ENCODE measurements at regions not wholly inside any gene's neighbourhood (a gene's known extent, or its start where the extent isn't known, plus 50 kb on each side); places are given as distances from the start of the nearest gene placed in this dataset.

DNA sequence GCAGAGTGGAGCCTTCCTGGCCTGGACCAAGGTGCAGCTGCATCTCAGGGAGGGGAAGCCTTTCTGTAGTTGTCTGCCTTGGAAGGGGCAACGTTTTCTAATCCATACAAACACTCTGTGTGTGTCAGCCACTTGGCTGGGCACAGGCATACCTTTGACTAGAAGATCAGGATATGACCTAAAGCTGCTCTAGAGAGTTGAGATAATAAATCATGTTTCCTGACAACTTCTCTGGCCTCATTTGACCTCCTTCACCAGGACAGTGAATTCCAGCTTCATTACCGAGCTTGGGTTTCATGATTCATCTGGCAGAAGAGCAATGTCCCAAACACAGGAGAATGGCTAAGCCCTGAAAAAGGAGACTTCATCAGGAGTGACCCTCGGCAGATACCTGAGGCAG, 89.6 kb upstream of the KIT start:
- no peak overlapping the region for H3K4me3 ChIP-seq (ENCODE audit: low read depth, low read length)
- DNase-seq (ENCODE audit: low read depth) = peak; percentile 77
- TF ChIP-seq, protein P1, sequence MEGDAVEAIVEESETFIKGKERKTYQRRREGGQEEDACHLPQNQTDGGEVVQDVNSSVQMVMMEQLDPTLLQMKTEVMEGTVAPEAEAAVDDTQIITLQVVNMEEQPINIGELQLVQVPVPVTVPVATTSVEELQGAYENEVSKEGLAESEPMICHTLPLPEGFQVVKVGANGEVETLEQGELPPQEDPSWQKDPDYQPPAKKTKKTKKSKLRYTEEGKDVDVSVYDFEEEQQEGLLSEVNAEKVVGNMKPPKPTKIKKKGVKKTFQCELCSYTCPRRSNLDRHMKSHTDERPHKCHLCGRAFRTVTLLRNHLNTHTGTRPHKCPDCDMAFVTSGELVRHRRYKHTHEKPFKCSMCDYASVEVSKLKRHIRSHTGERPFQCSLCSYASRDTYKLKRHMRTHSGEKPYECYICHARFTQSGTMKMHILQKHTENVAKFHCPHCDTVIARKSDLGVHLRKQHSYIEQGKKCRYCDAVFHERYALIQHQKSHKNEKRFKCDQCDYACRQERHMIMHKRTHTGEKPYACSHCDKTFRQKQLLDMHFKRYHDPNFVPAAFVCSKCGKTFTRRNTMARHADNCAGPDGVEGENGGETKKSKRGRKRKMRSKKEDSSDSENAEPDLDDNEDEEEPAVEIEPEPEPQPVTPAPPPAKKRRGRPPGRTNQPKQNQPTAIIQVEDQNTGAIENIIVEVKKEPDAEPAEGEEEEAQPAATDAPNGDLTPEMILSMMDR (IDR thresholded peaks at IDR 0.05; ENCODE audit: insufficient read depth, low read length) = no peak

DNA sequence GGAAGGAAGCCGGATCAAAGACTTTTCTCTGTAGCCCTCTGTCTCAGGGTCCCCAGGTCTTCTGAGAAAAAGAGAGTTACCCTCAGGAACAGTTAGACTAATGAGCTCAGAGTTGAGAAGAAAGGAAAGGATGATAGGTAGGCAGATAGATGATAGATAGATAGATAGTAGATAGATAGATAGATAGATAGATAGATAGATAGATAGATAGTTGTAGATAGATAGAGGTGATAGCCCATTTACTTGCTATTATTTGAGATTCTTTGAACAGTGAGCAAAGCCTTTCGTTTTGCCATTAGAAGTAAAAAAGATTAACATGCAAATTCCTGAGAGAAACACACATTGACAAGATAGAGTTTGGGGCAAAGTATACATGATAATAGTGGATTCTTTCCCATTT, 86.9 kb upstream of the KIT start:
- no peak for DNase-seq (ENCODE audit: low read depth)
- no peak overlapping the region for H3K4me3 ChIP-seq (ENCODE audit: low read depth, low read length)
- TF ChIP-seq, protein P1 (IDR thresholded peaks at IDR 0.05; ENCODE audit: insufficient read depth, low read length) = no peak

DNA sequence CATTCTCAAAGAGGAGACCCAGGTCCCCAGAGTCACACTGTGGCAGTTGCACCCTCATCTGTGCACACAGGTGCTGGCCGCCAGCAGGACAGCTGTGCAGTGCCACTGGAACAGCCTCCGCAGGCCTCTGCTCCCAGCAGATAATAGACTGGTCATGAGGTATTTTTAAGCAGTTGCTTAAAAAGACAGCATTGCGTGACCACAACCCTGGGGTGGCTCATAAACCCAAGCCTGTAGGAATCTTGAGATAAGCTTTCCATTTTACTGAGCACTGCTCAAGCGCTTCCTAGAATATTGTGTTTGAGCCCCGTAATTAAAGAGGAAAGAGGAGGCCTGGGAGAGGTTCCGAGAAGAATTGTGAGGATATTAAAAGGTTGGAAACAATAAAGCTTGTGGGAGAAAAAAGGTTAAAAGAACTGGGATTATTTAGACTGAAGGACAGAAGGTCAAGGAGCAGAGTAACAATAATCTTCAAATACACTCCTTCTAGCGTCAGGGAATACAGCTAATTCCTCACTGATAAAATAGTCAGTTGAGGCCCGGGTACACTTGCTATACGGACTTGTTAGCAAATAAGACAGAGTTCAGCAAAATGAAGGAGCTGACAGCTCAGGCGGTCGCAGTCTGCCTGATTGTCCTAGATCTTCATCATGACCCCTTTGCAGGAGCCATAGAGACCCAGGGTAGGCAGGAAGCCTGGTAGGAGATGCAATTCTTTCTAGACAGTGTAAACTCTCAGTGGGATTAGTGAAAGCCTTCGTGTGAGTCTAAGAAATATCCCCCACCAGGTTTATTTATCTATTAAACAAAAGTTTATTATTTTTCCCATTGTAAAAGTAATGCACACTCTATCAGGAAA, 86.2 kb upstream of the KIT start:
- TF ChIP-seq, protein P1 (IDR thresholded peaks at IDR 0.05; ENCODE audit: insufficient read depth, low read length) = no peak
- no peak for DNase-seq (ENCODE audit: low read depth)
- H3K4me3 ChIP-seq (ENCODE audit: low read depth, low read length) = no peak overlapping the region

DNA sequence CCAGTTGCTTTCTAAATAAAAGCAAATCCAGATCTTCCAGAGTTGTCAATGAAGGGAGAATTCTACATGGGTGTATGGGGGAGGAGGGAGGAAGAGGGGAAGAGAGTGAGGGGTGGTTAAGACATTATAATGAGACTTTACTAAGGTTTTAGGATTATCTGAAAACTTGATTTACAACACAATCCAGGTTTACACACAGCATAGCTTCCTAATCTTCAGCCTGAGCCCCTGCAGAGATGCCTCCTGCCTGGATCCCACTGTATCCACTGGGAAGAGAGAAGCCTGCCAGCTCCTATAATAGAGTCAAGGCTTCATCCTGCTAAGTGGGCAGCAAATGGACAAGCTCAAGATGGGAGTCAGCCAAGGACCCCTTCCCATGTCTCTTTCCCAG, 85.6 kb upstream of the KIT start:
- no peak for DNase-seq (ENCODE audit: low read depth)
- H3K4me3 ChIP-seq (ENCODE audit: low read depth, low read length) = no peak overlapping the region
- TF ChIP-seq, protein P1 (IDR thresholded peaks at IDR 0.05; ENCODE audit: insufficient read depth, low read length) = no peak

DNA sequence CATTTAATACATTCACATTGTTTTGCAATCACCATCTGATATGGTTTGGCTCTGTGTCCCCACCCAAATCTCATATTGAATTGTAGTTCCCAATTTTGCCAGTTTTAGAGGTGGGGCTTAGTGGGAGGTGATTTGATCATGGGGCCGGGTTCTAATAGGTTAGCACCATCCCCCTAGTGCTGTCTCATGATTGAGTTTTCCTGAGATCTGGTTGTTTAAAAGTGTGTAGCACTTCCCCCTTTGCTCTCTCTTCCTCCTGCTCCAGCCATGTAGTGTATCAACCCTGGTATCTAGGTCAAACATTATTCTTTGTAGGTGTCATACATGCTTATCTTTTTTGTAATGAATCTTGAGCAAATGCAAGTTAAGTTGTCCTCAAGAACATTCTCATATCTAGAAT, 83.3 kb upstream of the KIT start:
- TF ChIP-seq, protein P1 (IDR thresholded peaks at IDR 0.05; ENCODE audit: insufficient read depth, low read length) = no peak
- no peak overlapping the region for H3K4me3 ChIP-seq (ENCODE audit: low read depth, low read length)
- DNase-seq (ENCODE audit: low read depth) = no peak

DNA sequence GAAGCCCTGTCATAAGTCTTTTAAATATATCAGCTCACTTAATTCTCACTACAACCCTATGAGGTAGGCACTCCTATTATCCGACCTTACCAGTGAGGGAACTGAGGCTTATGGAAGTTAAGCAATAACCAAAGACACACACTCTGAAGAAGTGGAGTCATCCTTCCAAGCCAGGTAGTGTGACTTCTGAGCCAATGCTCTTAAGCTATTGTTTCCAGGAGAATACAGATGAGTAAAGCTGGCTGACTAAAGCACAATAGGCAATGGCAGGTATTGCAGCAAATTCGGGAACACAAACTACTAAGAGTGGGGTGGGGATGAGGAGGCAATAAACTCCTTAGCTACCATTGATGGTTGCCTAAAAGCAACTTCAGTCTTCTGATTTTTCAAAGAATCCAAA, 81.8 kb upstream of the KIT start:
- no peak overlapping the region for H3K4me3 ChIP-seq (ENCODE audit: low read depth, low read length)
- DNase-seq (ENCODE audit: low read depth) = no peak
- TF ChIP-seq, protein P1 (IDR thresholded peaks at IDR 0.05; ENCODE audit: insufficient read depth, low read length) = no peak

DNA sequence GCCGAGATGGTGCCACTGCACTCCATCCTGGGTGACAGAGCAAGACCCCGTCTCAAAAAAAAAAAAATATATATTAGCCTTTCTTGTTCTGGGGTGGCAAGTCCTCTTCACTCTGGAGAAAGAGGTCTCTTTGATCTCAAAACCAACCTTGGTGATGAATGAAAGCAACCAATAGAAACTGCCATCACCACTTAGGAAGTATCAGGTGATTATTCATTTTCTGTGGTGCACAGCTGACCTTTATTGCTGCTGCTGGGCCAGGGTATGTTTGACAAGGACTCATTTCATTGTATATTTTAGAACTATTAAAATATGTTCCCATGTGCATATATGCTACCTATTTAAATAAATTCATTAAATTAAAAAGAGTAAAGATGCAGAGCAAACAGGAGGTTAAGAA, 76.0 kb upstream of the KIT start:
- TF ChIP-seq, protein P1 (IDR thresholded peaks at IDR 0.05; ENCODE audit: insufficient read depth, low read length) = no peak
- no peak for DNase-seq (ENCODE audit: low read depth)
- no peak overlapping the region for H3K4me3 ChIP-seq (ENCODE audit: low read depth, low read length)

Measured in fibroblast of the aortic adventitia (primary cell).